NCI-H2171 treated with DMSO at 0.1 percent for 48 hours (cell line): ENCODE measurements at regions not wholly inside any gene's neighbourhood (a gene's known extent, or its start where the extent isn't known, plus 50 kb on each side); places are given as distances from the start of the nearest gene placed in this dataset.
"Not testable (repeated sequence)": the region's sequence is repeated elsewhere in the genome, so short reads cannot be mapped to it uniquely, and the experiment has no call there.

ENCODE experiments used
- DNase-seq: peaks from one replicate; lab custom pipeline; 2025; lab: John Stamatoyannopoulos, UW

DNA sequence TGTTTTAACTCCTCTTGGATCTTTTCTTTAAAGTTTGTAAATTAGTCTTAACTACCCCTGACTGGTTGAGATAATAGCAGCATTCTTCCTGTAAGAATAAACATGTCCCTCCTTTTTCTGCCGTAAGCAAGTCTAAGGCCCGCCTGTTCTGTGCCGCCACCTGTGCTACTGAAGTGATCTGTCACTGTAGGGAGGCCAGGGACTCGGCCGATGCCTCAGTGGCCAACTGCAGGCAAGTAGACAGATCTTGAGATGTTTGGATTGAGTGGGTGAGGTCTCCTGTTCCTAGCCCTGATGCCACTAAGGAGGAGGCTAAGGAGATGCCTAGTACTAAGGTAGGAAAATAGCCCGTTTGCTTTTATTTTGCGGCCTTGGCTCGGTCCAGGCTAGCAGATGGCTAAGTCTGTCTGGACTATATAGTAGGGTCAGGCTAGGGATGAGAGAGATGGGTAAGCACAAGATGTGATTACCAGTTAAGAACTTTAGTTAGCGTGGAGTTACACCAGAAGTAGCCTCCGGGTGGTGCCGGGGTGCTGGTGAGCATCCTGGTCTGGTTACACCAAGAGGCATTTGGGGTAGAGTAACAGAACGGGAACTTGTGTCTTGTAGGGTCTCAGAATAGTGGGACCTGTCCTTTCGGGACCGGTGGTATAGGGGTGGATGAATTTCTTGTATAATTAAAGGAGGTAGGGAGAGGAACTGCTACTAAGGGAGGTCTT, 584.2 kb downstream of the SUCLG1 start:
- no peak for DNase-seq

DNA sequence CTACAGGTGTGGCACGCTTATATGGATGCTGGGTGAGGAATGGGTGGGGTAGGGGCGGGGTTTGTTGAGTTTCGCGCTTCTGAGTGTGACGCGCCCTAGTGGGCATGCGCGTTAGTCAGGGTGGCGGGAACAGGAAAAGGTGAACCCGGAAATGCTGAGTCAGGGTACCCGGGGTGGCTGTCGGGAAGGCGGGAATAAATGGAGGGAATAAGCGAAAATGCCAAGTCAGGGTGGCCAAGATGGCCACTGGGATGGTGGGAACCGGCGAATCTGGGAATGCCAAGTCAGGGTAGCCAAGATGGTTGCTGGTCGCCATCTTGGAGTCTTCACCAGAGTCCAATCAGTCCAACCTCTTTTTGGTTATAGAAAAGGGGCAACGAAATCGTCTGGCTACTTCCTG, 585.0 kb downstream of the SUCLG1 start:
- DNase-seq: no peak

DNA sequence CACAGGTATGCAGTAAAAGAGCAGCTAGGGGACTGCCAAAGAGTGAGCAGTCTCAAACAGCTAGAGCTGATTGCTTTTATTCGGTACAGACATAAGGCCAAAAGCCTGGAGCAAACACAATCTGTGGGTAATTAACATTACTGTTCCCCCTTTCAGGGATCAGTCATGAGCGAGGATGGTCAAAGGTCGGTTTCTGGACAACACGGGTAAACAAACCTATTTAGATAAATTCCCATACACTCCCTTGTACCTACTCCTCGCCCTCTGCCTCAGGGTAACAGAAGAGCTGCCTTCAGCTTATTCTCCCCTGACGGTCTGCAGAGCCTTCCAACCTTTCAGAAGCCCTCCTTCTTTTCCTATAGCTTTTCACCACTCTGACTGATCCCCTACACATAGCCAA, 586.0 kb downstream of the SUCLG1 start:
- DNase-seq: no peak

DNA sequence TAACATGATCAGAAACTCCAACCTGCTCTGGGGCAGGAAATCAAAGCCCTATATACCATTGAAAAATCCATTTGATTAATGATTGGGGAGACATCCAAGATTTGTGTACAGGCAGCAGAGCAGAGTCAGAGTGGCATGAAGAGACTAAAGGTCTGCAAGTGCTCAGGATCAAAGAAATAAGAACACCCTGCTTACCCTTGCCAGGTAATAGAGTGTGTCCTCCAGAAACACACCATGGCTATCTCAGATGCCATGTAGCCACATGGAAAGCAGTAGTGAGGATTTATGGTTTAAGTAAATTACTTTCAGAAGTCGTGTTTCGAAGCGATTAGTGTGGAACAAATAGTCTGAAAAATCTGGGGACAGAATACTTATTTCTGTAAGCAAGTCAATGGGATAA, 592.9 kb downstream of the SUCLG1 start:
- DNase-seq: no peak

DNA sequence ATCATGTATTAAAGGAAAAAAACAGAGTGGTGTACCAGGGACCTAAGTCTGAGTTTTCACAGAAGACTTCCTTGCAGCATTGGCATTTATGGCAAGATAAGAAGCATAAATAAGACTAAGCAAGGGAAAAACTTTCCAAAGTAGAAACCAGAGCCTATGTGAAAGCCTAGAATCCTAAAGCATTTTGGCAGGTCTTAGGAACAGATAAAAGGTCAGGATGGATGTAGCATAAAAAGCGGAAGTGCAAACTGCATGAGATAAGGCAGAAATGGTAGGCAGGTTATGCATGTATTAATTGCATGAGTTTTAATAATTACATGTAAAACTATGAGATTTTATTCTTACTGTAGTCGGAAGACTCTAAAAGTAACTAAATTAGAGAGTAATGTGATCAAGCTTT, 596.5 kb downstream of the SUCLG1 start:
- no peak for DNase-seq

DNA sequence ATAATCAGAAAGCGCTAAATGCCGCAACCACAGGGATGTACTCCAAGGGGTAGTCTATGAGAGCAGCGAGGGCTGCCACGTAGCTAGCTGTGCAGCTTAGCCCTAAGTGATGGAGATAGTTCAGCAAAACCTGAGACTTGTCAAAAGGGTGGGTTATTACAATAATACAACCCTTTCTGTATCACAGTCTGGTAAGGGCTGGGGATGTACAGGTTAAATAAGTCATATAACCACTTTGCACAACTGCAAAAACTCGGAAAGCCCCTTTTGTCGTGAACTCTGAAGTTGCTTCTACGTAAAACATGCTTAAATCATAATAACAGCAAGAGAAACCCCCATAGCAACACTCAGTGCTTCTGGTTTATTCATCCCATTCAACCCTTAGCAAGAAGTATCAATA, 598.8 kb downstream of the SUCLG1 start:
- DNase-seq: no peak

DNA sequence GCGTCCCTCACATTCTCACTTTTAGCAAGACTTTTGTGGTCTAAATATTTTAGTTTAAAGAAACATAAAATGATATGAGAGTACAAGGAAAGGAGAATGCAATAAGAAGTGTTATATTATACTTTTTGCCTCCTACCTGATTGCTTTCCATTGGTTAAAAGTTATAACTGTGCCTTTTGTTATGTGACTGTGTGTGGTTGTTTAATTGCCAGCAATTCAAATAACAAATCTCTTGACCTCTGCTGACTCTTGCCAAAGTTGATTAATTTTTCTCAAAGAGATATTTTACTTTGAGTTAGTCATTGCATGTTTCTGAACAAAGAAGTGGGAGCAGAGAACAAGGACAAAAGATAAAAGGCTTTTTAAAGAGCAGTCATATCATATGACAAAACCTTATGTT, 599.5 kb downstream of the SUCLG1 start:
- no peak for DNase-seq

DNA sequence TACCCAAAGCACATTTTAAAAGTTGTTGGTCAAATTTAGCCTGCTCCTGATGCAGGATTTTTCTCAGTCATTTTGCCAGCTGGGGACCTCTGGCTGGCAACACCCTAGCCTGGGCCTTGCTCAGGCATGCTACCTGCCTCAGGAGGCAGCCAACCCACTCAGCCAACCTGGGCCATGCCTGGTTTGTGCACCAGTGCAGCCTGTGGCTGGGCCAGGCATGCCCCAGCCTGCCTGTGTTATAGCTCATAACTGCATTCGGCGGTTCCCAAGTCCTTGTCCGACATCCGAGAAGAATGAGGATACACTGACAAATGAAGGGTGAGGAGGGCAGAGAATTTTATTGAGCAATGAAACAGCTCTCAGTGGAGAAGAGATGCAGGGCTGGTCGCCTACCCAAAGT, 608.0 kb downstream of the SUCLG1 start:
- no peak for DNase-seq

DNA sequence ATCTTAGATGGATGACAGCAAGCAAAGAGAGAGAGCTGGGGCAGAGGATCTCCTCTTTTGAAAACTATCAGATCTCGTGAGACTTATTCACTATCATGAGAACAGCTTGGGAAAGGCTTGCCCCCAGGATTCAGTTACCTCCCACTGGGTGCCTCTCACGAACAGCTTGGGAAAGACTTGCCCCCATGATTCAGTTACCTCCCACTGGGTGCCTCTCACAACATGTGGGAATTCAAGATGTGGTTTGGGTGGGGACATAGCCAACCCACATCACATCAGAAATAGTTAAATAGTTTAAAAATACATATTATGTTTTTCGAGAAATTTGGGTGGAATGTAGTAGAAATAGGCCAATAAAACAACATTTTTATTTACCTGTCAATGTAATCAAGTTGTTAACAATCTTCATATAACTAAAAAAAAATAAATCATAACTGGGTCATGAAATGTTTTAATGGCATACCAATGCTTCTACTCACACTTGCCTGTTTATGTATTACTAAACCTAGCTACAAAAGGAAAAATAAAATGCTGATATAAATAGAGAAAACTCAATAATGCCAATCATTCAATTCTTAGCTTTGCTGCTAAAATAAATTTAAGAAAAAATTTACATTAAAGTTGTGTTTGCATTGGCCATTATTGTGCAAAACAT, 608.9 kb downstream of the SUCLG1 start:
- DNase-seq: no peak

DNA sequence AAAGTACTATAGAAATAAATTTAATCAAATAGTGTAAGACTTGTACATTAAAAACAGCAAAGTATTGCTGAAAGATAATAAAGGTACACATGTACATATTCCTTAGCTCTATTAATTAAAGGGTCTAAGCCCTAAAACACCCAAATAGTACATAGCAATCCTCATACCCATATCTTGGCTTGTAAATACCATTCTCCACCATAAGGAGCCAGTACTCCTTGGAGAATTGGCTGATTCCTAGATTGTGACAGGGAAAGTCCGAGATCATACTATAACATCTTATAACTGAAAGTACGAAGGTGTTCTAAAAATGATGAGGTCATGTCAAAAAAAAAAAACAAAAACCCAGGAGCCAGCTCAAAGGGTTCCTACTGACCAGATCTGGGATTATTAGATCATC, 614.6 kb downstream of the SUCLG1 start:
- no peak for DNase-seq

DNA sequence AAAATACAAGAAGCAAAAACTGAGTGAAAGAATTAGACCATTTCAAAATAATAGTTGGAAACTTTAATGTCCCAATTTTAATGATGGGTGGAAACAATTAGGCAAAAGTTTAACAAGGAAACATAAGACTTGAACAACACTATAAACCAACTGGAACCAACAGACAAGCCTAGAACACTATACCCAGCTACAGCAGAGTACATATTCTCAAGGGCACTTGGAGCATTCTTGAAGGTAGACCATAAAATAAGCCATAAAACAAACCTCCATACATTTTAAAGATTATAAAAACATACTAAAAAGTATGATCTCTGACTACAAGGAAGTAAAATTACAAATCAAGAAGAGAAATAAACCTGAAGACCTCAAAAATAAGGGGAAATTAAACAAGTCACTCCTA, 616.7 kb downstream of the SUCLG1 start:
- no peak for DNase-seq

DNA sequence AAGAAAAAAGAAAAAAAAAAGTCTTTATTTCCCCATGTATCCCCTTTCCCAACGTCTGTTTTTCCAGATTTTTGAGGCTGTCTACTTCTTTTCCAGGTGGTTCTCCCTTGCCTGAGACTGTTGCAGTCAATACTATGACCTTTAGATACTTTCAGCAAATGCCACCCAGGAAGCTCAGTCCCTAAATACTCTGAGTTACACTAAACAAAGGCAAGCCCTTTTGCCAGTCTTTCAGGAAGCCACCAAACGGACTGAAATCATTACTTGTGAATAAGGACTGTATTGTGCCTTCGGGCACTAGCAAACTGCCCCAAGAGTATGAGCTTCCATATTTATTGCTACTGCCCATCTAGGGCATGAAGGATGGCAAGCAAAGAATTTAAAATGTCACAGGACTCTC, 621.3 kb downstream of the SUCLG1 start:
- DNase-seq: no peak

DNA sequence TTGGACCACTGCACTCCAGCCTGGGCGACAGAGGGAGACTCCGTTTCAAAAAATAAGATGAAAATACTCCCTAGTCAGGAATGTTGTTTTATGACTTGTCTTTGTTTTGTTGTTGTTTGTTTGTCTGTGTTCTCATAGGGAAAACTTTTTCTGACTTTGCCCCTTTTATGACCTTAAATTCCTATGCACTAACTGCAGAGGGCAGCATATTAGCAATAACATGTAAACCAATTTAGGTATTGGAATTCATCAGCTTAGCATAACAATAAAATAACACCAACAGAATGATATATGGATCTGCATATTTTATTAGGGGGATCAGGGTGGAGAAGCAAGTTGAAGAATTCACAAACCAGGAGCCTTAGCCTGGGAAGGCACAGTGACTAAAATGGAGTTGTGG, 631.5 kb downstream of the SUCLG1 start:
- DNase-seq: no peak

DNA sequence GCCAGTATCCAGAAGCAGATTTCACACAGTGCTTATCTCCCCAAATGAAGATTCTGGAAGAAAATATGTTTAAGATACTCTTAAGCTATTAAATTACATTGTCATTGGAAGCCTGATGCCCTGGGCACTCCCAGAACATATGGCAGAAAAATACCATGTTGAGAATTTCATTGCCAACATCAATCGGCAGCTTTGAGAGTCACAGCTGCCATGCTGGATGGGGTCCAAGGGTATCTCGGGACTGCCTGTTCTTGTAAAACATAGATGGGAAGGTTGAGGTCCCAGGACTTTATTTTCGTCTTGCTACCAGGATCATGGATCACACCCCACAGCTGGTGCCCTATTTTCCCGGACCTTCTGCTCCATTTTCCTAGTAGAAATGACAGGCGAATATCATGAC, 632.5 kb downstream of the SUCLG1 start:
- peak; percentile 89 for DNase-seq

DNA sequence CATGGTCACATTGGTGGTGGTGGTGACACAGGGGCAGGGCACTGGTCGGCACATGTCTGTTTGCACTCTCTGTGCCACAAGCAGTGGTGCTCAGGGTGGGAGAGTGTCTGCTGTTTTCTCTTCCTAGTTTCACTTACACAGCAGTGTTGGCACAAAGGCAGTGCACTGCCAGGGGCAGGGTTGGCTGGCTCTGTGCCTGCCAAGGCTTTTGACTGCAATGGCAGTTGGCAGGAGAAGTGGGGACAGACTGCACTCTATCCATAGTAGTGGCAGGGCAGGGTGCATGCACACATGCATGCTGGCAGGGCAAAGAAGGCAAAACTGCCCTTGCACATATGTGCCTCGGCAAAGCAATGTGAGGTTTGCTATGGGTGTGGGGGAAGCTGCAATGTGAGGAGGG, 635.9 kb downstream of the SUCLG1 start:
- DNase-seq: no peak

DNA sequence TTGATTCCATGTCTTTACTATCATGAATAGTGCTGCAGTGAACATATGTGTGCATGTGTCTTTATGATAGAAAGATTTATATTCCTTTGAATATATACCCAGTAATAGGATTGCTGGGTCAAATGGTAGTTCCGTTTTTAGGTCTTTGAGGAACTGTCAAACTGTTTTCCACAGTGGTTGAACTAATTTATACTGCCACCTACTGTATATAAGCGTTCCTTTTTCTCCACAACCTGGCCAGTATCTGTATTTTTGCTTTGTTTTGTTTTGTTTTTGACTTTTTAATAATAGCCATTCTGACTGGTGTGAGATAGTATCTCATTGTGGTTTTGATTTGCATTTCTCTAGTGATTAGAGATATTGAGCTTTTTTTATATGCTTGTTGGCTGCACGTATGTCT, 641.6 kb downstream of the SUCLG1 start:
- DNase-seq: no peak

DNA sequence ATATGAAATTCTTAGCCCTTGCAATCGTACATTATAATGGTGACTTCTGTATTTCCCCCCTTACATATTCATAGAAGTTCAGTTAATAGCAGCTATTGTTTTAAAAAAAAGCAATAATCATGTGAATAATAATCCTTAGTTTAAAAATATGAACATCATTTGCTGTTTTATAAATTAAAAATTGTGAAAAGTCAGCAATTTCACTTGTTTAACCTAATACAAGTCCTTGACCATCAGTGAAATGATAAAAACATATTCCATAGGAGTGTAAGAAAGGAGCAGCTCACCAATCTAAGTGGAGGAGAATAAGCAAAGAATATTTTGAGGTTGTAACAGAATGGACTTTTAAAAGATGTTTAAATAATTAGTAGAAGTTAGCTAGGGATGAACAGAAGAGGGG, 650.2 kb downstream of the SUCLG1 start:
- no peak for DNase-seq

DNA sequence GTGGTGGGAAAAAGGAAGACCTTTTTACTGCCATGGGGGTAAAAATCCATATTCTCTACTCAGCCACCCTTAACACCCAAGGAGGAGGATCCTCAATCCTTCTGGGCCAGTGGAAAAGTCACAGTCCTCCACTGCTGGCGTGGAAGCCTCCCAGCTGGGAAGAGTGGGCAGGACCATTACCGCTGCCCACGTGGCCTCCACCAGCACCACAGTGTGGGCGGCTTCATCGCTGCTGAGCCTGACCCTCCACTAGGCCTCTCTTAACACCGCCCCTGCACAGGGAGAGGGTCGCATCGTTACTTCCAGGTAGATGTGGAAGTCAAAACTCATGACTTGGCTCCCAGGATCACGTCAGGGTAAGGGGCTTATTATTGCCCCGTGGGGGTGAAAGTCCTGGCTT, 656.5 kb downstream of the SUCLG1 start:
- DNase-seq: no peak

DNA sequence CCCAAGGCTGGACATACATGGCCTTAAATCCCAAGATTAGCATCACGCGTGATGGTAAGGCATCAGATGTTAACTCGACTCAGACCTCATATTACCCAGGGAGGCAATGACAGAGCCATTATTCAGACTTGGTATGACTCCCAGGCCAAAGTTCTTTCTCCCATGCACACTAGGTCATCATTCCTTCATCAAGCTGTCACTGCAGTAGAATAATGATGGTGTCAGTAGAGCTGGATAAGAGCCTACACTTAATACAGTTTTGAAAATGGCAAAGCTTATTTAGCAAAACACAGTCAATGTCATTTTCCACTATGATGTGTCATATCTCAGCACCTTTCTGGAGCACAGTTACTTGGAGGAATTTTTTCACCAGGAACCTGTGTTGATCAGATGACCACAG, 663.3 kb downstream of the SUCLG1 start:
- no peak for DNase-seq

DNA sequence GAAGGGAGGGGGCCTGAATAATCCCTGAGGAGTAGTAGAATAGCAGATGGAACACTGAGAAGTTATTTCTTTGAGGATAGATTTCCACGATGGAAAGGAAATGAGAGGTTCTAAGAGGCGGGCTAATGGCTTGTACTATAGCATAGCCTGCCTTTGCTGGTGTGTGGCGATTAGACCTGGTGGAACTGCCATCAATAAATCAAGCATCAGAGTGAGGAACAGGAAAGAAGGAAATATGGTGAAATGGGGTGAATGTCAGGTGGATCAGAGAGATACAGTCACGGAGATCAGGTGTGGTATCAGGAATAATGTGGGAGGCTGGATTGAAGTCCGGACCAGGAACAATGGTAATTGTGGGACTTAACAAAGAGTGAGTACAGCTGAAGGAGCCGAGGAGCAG, 668.6 kb downstream of the SUCLG1 start:
- DNase-seq: not testable (repeated sequence)

DNA sequence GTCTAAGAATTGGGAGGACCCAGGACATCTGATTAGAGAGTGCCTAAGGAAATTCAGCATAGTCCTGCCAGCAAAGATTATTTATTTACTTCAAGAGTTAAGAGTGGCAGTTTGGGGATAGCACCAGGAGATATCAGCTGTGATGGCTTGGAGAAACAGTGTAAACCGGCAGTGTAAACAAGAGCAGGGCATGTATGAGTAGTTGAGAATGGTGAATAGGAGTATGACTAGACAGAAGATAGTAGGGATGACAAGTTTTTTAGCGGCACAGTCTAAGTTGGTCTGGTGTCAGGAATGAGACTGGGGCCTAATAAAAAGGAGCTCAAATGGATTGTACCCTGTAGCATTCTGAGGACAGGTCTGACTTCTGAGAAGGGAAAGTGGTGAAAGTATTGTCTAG, 669.4 kb downstream of the SUCLG1 start:
- DNase-seq: not testable (repeated sequence)

DNA sequence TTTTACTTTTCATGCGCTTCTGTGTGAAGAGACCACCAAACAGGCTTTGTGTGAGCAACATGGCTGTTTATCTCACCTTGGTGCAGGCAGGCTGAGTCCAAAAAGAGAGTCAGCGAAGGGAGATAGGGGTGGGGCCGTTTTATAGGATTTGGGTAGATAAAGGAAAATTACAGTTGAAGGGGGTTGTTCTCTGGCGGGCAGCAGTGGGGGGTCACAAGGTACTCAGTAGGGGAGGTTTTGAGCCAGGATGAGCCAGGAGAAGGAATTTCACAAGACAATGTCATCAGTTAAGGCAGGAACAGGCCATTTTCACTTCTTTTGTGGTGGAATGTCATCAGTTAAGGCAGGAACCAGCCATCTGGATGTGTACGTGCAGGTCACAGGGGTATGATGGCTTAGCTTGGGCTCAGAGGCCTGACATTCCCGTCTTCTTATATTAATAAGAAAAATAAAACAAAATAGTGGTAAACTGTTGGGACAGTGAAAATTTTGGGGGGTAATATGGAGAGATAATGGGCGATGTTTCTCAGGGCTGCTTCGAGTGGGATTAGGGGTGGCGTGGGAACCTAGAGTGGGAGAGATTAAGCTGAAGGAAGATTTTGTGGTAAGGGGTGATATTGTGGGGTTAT, 670.0 kb downstream of the SUCLG1 start:
- DNase-seq: not testable (repeated sequence)

DNA sequence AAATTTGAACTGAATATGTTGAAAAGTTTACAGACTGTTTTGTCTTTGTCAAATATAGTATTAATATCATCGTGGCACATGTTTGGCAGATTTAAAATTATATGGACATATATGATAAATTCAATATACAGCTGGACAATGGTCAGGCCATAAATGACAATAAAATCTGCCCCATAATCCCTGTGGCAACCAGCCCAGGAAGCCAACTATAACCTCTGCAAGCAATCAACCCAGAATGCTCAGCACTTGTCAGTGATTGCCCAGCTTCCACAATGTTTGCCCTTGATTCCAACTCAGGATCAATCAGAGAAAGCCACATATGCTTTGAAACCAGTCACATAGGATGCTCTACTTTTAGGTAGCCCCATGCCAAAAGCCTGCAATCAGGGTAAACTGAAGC, 671.9 kb downstream of the SUCLG1 start:
- no peak for DNase-seq

DNA sequence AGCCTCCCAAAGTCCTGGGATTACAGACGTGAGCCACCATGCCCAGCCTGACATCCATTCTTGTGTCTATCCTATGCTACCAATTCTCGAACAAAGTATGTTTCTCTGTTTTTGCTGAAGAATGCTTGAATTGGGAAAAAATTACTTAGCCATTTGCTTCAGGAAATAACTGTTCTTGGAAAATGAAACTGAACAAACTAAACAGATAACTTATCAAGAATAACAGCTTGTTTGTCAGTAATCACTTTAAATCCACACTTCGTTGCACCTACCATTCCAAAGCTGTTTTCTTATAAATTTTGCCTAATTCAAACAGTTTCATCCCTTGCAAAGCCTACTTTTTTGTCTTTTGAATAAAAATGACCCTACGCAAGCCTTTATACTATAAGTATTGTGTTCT, 672.9 kb downstream of the SUCLG1 start:
- DNase-seq: no peak
